ENCODE measurements at regions not wholly inside any gene's neighbourhood (a gene's known extent, or its start where the extent isn't known, plus 50 kb on each side); places are given as distances from the start of the nearest gene placed in this dataset.
"Not testable (repeated sequence)": the region's sequence is repeated elsewhere in the genome, so short reads cannot be mapped to it uniquely, and the experiment has no call there.

DNA sequence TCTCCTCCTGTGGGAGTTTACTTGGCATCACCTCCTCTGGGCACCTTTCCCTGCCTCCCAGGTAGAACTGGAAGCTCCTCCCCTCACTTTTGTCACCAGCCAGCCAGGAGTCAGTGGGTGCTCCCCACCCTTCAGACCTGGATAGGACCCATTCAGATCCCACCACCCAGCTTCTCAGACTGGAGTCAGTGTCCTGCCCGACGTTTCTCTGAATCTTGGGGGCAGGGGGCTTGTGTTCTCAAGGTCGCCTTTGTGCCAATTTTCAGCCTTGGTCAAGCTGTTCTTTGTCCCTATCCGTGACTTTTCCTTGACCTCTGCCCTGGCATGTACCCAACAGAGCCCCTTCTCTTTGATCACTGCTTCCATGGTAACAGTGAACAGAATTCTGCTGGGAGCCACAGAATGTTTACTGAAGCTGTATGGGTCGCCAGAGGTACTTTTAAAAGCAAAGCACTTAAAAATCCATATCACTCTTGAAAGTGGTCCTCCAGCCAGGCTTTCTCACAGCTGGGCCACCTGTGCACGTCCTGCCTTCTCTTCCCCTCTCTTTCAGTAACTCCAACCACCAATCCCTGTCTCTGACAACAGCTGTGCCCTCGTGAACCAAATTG lies 63.1 kb downstream of the SOWAHC start:
- TF ChIP-seq, protein P1, sequence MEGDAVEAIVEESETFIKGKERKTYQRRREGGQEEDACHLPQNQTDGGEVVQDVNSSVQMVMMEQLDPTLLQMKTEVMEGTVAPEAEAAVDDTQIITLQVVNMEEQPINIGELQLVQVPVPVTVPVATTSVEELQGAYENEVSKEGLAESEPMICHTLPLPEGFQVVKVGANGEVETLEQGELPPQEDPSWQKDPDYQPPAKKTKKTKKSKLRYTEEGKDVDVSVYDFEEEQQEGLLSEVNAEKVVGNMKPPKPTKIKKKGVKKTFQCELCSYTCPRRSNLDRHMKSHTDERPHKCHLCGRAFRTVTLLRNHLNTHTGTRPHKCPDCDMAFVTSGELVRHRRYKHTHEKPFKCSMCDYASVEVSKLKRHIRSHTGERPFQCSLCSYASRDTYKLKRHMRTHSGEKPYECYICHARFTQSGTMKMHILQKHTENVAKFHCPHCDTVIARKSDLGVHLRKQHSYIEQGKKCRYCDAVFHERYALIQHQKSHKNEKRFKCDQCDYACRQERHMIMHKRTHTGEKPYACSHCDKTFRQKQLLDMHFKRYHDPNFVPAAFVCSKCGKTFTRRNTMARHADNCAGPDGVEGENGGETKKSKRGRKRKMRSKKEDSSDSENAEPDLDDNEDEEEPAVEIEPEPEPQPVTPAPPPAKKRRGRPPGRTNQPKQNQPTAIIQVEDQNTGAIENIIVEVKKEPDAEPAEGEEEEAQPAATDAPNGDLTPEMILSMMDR (IDR thresholded peaks at IDR 0.05), result not testable (repeated sequence)
- not testable (repeated sequence) for TF ChIP-seq EP300, POLR2A, POLR2AphosphoS5 (IDR thresholded peaks at IDR 0.05)

Measured in gastroesophageal sphincter (tissue), 3 donors.